SK-N-SH treated with all-trans-retinoic acid at 6 μM for 48 hours (cell line): ENCODE measurements at regions not wholly inside any gene's neighbourhood (a gene's known extent, or its start where the extent isn't known, plus 50 kb on each side); places are given as distances from the start of the nearest gene placed in this dataset.
"Not testable (repeated sequence)": the region's sequence is repeated elsewhere in the genome, so short reads cannot be mapped to it uniquely, and the experiment has no call there.

ENCODE experiments used
- ATAC-seq: fragments of 200-7000 bp; cut with Tn5 transposase; 3 replicates; pipeline ENCODE4 v1.9.1; 2020; ENCODE audit warnings: mild to moderate bottlenecking, moderate library complexity
- BACH2 ChIP-seq: fragments of 250-450 bp; sonication (Bioruptor Pico); IDR thresholded peaks from 2 replicates; pipeline ENCODE4 v1.9.0; 2021; ENCODE audit warnings: mild to moderate bottlenecking, borderline replicate concordance
- CREB5 ChIP-seq: fragments of 250-450 bp; sonication (Bioruptor Pico); IDR thresholded peaks from 2 replicates; pipeline ENCODE4 v1.5.1; 2020; ENCODE audit warnings: low read depth, mild to moderate bottlenecking, moderate library complexity
- CSRNP3 ChIP-seq: fragments of 250-450 bp; sonication (Bioruptor Pico); IDR thresholded peaks from 2 replicates; pipeline ENCODE4 v1.5.1; 2021; ENCODE audit warnings: mild to moderate bottlenecking, moderate library complexity
- GLIS3 ChIP-seq: fragments of 250-450 bp; sonication (Bioruptor Pico); IDR thresholded peaks from 2 replicates; pipeline ENCODE4 v1.5.0; 2020; ENCODE audit warnings: mild to moderate bottlenecking, moderate library complexity
- ISL1 ChIP-seq: fragments of 250-450 bp; sonication (Bioruptor Pico); IDR thresholded peaks from 2 replicates; pipeline ENCODE4 v2.1.2; 2022; ENCODE audit warnings: mild to moderate bottlenecking, moderate library complexity
- RARB ChIP-seq: fragments of 250-450 bp; sonication (Bioruptor Pico); IDR thresholded peaks from 2 replicates; pipeline ENCODE4 v1.8.0; 2021; ENCODE audit warnings: mild to moderate bottlenecking, moderate library complexity
- TSHZ2 ChIP-seq: fragments of 250-450 bp; sonication (Bioruptor Pico); IDR thresholded peaks from 2 replicates; pipeline ENCODE4 v1.5.0; 2020; ENCODE audit warnings: mild to moderate bottlenecking, moderate library complexity
- ZC3H10 ChIP-seq: fragments of 250-450 bp; sonication (Bioruptor Pico); IDR thresholded peaks from 2 replicates; pipeline ENCODE4 v1.5.1; 2021; ENCODE audit warnings: mild to moderate bottlenecking, moderate library complexity
- ZFP30 ChIP-seq: fragments of 450-650 bp; formaldehyde crosslinking; IDR thresholded peaks from 2 replicates; pipeline ENCODE4 v1.5.0; 2022; ENCODE audit warnings: mild to moderate bottlenecking, moderate library complexity
- ZNF70 ChIP-seq: fragments of 450-650 bp; formaldehyde crosslinking; IDR thresholded peaks from 2 replicates; pipeline ENCODE4 v1.5.0; 2020; ENCODE audit warnings: mild to moderate bottlenecking, moderate library complexity

- TF ChIP-seq CREB5 = no peak
- TF ChIP-seq, all 23 proteins: peak for 0
Observed at GRCh38 chr21:28066076-28066475, 926.6 kb downstream of the LTN1 start (continued).

GRCh38 chr21:28063241-28064216 lies 929.1 kb downstream of the LTN1 start:
- no peak for ATAC-seq
- TF ChIP-seq CSRNP3 (no peak), TSHZ2 (CRISPR knock-in tag) (no peak), RARB (CRISPR knock-in tag) (no peak), GLIS3 (no peak), ZC3H10 (CRISPR knock-in tag) (no peak), ZFP30 (CRISPR knock-in tag) (no peak), BACH2 (CRISPR knock-in tag) (no peak)

- ATAC-seq = not testable (repeated sequence)
Observed at GRCh38 chr21:28052956-28053355, 939.7 kb downstream of the LTN1 start.

- peak; percentile 72 for ATAC-seq
- TF ChIP-seq ZNF70 (CRISPR knock-in tag) = peak; percentile 34; the same call in 1 of the 2 replicates
- 0 out of 2 replicates have a peak, but pooled peaks have one; percentile 11 for TF ChIP-seq ISL1
Observed at GRCh38 chr21:28051649-28052048, 941.0 kb downstream of the LTN1 start.

- ATAC-seq = not testable (repeated sequence)
Observed at GRCh38 chr21:28035692-28036091, 957.0 kb downstream of the LTN1 start.

GRCh38 chr21:28034916-28035315 lies 957.8 kb downstream of the LTN1 start:
- not testable (repeated sequence) for ATAC-seq

- not testable (repeated sequence) for ATAC-seq
Observed at GRCh38 chr21:28034334-28034733, 958.3 kb downstream of the LTN1 start.

- not testable (repeated sequence) for ATAC-seq
Observed at GRCh38 chr21:28032652-28033051, 960.0 kb downstream of the LTN1 start.

GRCh38 chr21:28031066-28031465 lies 961.6 kb downstream of the LTN1 start:
- not testable (repeated sequence) for ATAC-seq

- no peak for TF ChIP-seq ISL1
- no peak for ATAC-seq
Observed at GRCh38 chr21:28025111-28025510, 967.6 kb downstream of the LTN1 start.
